OCI-LY3 (cell line): ENCODE measurements at regions not wholly inside any gene's neighbourhood (a gene's known extent, or its start where the extent isn't known, plus 50 kb on each side); places are given as distances from the start of the nearest gene placed in this dataset.

ENCODE experiments used
- EZH2phosphoT487 ChIP-seq: fragments of 200-600 bp; shearing (Covaris generic); IDR thresholded peaks from 2 replicates; pipeline ENCODE4 v1.6.1; 2018; ENCODE audit warnings: antibody characterized with exemption, mixed run types, low read depth
- TF ChIP-seq, protein P1 (sequence below): fragments of 200-600, 300-600 bp; sonication (generic); IDR thresholded peaks from 2 replicates; pipeline ENCODE4 v1.5.1; 2014; ENCODE audit warnings: antibody characterized with exemption, low read length, low read depth

DNA sequence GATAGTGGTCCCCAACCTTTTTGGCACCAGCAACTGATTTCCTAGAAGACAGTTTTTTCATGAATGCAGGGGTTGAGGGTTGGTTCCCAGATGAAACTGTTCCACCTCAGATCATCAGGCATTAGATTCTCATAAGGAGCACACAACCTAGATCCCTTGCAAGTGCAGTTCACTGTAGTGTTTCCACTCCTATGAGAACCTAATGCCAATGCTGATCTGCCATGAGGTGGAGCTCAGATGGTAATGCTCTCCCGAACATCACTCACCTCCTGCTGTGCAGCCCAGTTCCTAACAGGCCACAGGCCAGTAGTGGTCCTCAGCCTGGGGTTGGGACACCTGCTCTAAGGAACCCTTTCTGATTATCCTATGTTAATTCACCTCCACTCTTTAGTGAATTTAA, 133.5 kb downstream of the SOX11 start:
- TF ChIP-seq, protein P1, sequence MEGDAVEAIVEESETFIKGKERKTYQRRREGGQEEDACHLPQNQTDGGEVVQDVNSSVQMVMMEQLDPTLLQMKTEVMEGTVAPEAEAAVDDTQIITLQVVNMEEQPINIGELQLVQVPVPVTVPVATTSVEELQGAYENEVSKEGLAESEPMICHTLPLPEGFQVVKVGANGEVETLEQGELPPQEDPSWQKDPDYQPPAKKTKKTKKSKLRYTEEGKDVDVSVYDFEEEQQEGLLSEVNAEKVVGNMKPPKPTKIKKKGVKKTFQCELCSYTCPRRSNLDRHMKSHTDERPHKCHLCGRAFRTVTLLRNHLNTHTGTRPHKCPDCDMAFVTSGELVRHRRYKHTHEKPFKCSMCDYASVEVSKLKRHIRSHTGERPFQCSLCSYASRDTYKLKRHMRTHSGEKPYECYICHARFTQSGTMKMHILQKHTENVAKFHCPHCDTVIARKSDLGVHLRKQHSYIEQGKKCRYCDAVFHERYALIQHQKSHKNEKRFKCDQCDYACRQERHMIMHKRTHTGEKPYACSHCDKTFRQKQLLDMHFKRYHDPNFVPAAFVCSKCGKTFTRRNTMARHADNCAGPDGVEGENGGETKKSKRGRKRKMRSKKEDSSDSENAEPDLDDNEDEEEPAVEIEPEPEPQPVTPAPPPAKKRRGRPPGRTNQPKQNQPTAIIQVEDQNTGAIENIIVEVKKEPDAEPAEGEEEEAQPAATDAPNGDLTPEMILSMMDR = no peak
- TF ChIP-seq EZH2phosphoT487 = no peak
